GM12891 (cell line): ENCODE measurements at regions not wholly inside any gene's neighbourhood (a gene's known extent, or its start where the extent isn't known, plus 50 kb on each side); places are given as distances from the start of the nearest gene placed in this dataset.

Experiments used
- POLR2A ChIP-seq: IDR thresholded peaks from 2 replicates; pipeline ENCODE4 v1.6.1; 2011; ENCODE audit warnings: low read depth, low read length, control low read depth
- POLR2AphosphoS5 ChIP-seq: IDR thresholded peaks from 2 replicates; pipeline ENCODE4 v1.6.1; 2011; ENCODE audit warnings: low read depth, low read length, control low read depth

GRCh38 chr11:134582770-134583095, 170.7 kb upstream of the B3GAT1 start:
- TF ChIP-seq POLR2A (no peak), POLR2AphosphoS5 (no peak)
